CD4-positive, alpha-beta T cell treated with Interleukin-17A for 1 hour (primary cell): ENCODE measurements at regions not wholly inside any gene's neighbourhood (a gene's known extent, or its start where the extent isn't known, plus 50 kb on each side); places are given as distances from the start of the nearest gene placed in this dataset.

Experiments used
- DNase-seq: peaks from one replicate; pipeline ENCODE4 v3.0.0-alpha.2; 2020

DNA sequence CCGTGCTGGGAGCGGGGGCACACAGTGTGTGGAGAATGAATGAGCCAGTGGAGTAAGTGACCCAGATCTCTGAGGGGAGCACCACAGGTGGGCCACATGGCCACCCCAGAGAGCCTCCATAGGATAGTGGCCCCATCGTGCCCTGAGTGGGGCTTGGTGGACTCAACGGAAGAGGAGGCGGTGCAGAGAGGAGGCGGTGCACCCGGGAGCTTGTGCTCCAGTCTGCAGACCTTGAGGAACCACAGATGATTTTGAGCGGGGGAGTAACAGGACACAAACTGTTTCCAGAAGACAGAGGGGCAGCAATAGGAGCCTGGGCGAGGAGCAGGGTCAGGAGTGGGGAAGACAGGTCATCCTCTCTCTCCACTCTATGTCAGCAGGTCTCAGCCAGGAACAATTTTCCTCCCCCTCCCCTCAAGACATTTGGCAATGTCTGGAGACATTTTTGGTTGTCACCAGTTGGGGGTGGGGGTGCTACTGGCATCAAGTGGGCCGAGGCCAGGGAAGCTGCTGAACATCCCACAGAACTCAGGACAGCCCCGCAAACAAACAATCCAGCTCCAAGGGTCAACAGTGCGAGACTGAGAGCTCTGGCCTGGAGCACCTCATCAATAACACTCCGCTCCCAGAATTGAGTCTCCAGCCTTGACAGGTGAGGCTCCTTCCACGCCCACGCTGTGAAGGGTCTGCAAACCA lies 182.2 kb downstream of the USP12 start:
- no peak for DNase-seq

GRCh38 chr13:26988059-26988769 lies 183.4 kb downstream of the USP12 start:
- DNase-seq, result no peak

GRCh38 chr13:26987486-26988013 lies 184.1 kb downstream of the USP12 start:
- DNase-seq, result no peak

- DNase-seq, result peak; percentile 82
Measured at GRCh38 chr13:26985285-26985878, 186.2 kb downstream of the USP12 start.

- DNase-seq, result no peak
Measured at GRCh38 chr13:26984337-26984736, 187.3 kb downstream of the USP12 start.

DNA sequence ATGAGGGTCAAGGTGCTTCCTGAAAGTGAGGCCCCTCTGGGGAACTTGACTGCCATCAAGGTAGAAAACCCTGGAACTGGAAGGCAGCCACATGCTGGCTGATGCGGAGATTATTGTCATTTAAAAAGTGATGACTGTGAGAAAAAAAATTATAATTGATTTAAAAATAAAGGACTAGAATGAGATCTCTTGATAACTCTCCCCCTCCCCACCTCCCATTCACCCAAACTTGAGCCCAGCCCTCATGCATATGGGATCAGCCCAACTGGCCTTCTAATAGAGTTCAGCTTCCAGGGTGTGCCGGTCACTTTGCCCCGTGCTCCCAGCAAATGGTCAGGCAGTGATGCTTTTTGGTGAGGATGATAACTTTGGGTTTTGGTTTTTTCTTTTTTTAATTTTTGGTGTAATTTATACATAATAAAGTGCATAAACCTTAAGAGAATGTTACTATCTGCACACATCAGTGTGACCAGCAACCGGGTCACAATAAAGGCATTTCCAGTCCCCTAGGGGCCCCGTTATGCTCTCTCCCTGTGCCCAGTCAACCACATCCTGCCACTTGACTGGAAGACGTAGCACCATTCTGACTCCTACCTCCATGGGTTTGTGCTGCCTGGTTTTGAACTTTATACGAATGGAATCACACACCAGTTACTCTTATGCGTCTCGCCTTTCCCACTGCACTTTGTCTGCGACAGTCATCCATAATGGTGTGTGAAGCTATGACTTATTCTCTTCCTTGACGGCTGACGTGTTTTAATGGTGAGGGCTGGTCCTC lies 187.9 kb downstream of the USP12 start:
- DNase-seq, result no peak

GRCh38 chr13:26980099-26981031 lies 191.2 kb downstream of the USP12 start:
- no peak for DNase-seq

- DNase-seq, result no peak
Measured at GRCh38 chr13:26979334-26979733, 192.3 kb downstream of the USP12 start.

- DNase-seq, result no peak
Measured at GRCh38 chr13:26978081-26978860, 193.3 kb downstream of the USP12 start.

DNA sequence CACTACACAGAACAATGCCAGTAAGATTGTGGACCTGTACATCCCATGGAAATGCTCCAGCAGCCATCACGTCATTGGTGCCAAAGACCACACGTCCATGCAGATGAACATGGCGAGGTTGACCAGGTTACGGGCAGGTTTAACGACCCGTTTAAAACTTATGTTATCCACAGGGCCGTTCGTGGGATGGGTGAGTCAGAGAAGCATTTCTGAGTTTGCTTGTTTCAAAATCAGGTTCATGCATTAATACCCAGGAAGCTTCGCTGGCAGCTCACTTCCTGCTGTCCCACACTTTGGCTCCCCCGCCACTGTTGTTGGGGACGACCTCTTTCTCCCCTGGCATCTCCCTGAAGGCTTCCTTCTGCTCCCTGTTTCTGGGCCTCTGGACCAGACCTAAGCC lies 194.1 kb downstream of the USP12 start:
- DNase-seq, result no peak

DNA sequence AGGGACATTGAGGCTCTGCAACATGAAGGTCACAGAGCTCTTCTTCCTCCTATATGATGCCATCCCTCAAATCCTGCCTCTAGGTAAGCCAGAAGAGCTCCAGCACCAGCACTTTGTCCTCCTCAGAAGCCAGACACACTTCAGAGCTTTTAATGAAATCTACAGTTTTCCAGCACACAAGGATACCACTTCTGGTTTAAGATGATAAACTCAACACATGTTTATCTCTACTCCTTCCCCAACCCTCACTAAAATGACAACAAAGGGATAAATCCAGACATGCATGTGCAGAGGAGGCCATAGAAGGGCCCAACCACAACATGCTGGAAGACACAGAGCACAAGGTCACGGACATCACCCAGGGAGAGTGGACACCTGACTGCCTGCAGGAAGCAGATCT lies 195.3 kb downstream of the USP12 start:
- no peak for DNase-seq

DNA sequence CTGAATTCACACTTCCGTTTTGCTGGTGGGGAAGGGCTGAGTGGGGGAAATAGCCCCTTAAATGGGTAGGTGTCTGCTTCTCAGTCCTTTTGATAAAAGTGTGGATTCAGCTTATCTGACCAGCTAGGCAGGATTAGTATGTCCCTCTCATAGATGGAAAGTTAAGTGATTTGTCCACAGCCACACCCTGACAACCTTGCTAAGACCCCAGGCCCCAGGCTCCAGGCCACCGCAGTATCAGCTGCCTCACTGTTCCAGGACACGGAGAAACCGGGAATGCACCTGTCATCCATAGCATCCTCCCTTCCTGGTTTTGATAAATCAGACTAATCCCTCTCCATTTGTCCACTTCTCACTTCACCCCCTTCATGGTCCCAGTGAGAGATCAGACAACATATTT lies 197.7 kb downstream of the USP12 start:
- no peak for DNase-seq

- DNase-seq, result no peak
Measured at GRCh38 chr13:26973295-26973694, 198.3 kb downstream of the USP12 start.

GRCh38 chr13:26971990-26972887 lies 199.4 kb downstream of the USP12 start:
- peak; percentile 4 for DNase-seq

DNA sequence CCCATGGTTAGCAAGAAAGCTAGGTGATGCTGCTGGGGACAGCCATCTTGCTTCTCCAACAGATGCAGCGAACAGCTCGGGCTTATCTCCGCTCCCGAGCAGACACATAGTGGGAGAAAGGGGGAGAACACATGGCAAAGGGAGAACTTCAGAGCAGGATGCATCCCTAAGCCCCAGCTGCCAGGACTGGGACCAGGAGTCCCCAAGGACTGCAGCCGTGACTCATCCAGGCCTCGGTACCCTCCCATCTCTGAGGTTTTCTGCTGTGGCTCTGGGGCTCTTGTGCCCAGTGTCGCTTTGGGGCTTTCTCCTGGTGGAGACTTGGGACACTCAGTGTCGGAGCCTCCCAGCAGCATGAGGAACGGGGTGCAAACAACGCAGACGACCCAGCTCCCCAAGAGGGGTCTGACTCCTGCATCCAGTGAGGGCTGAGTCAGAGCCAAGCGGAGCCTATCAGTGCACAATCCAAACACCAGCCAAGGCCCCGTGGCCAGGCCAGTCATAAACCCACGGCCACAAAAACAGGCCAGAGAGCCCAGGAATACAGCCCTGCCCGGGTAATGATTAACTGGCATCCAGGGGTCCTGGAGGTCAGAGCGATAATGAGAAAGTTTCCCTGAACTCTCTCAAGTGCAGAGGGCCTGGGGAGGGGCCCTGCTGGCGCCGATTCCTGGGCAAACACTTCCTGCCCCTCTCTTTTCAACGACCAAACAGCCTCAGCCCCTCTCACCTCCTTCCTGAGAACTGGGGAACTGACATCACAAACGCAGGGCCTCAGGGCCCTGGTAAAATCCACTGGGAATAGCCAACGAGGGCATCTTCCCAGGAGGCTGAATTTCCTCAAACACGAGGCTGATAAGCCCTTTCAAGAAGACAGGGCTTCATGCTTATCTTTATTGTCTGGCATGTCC lies 202.9 kb downstream of the USP12 start:
- DNase-seq, result no peak

- no peak for DNase-seq
Measured at GRCh38 chr13:26967119-26968038, 204.2 kb downstream of the USP12 start.

DNA sequence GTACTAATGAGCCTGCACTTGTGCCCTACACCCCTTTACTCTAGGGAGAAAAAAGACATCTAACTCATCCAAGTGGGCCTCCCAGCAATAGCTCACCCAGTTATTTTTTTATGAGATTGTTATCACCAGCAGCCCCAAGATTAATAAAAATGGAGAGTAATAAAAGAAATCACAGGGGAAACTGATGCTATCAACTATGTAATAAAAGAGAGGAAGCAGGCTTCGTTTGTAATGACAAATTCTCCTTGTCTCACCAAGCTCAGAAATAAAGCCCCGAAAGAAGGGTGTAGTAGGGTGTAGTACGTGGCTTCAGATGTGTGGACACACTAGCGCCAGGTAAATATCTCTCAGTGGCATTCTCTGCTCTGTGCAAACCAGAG lies 204.9 kb downstream of the USP12 start:
- DNase-seq, result no peak
